ENCODE measurements at regions not wholly inside any gene's neighbourhood (a gene's known extent, or its start where the extent isn't known, plus 50 kb on each side); places are given as distances from the start of the nearest gene placed in this dataset.

DNA sequence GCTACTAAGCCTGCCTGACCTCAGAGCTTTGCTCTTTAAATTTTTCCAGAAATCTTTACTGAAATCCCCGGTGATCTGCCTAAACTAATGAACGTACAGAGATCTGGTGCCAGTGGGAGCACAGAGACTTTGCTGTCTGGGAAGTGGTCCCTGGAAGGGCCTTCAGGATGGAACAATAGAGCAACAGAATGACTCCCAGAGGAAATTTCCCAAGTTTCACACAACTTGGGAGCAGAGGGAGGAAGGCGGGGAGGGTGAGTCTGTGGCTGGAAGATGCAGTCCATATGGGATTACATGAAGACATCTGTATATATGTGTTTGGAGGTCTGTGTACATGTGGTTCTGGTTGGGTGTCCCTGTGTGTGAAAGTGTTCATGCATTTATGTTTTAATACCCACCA, 638.3 kb downstream of the CCDC171 start:
- TF ChIP-seq, protein P1, sequence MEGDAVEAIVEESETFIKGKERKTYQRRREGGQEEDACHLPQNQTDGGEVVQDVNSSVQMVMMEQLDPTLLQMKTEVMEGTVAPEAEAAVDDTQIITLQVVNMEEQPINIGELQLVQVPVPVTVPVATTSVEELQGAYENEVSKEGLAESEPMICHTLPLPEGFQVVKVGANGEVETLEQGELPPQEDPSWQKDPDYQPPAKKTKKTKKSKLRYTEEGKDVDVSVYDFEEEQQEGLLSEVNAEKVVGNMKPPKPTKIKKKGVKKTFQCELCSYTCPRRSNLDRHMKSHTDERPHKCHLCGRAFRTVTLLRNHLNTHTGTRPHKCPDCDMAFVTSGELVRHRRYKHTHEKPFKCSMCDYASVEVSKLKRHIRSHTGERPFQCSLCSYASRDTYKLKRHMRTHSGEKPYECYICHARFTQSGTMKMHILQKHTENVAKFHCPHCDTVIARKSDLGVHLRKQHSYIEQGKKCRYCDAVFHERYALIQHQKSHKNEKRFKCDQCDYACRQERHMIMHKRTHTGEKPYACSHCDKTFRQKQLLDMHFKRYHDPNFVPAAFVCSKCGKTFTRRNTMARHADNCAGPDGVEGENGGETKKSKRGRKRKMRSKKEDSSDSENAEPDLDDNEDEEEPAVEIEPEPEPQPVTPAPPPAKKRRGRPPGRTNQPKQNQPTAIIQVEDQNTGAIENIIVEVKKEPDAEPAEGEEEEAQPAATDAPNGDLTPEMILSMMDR (conservative IDR thresholded peaks at IDR 0.05 in 1 of 2, IDR thresholded peaks at IDR 0.05 in 1 of 2; ENCODE audit: low read depth in 1 of 2, low read length in 2 of 2): no peak
- TF ChIP-seq EZH2 (IDR thresholded peaks at IDR 0.05; ENCODE audit: low read length, missing control alignments): no peak
- no peaks in the 10 kb centered on the region for H3K79me2 ChIP-seq (ENCODE audit: control insufficient read depth, insufficient read depth, low read length)
- H3K27me3 ChIP-seq (ENCODE audit: control insufficient read depth, insufficient read depth, low read length): no peaks in the 10 kb centered on the region
- no peak overlapping the region for H2AFZ ChIP-seq (ENCODE audit: low read length)
- H3K27ac ChIP-seq (ENCODE audit: insufficient read depth, low read length): peak overlapping the region; percentile 7
- no peak overlapping the region for H3K9ac ChIP-seq (ENCODE audit: insufficient read depth, low read length)
- peaks cover 14% of the 10 kb centered on the region for H3K4me1 ChIP-seq (ENCODE audit: control insufficient read depth, extremely low read depth, insufficient read depth, low read length)
- no peak overlapping the region for H3K4me3 ChIP-seq (replicated peaks in 1 of 4; ENCODE audit: control extremely low read depth in 1 of 4, insufficient read depth in 1 of 4, low read depth in 3 of 4, low read length in 4 of 4)
- no peaks in the 10 kb centered on the region for H3K9me3 ChIP-seq (ENCODE audit: control insufficient read depth, insufficient read depth, low read depth, low read length)
- no peaks in the 10 kb centered on the region for H3K36me3 ChIP-seq (ENCODE audit: control insufficient read depth, insufficient read depth, low read length)
- H4K20me1 ChIP-seq (ENCODE audit: control insufficient read depth, extremely low read depth, insufficient read depth, low read length): no peaks in the 10 kb centered on the region
- peak in 1 of 2 donors; percentile 60 for DNase-seq (ENCODE audit: low read depth in 2 of 2)
- H3K4me2 ChIP-seq (ENCODE audit: extremely low read depth, insufficient read depth, low read length): no peak overlapping the region

DNA sequence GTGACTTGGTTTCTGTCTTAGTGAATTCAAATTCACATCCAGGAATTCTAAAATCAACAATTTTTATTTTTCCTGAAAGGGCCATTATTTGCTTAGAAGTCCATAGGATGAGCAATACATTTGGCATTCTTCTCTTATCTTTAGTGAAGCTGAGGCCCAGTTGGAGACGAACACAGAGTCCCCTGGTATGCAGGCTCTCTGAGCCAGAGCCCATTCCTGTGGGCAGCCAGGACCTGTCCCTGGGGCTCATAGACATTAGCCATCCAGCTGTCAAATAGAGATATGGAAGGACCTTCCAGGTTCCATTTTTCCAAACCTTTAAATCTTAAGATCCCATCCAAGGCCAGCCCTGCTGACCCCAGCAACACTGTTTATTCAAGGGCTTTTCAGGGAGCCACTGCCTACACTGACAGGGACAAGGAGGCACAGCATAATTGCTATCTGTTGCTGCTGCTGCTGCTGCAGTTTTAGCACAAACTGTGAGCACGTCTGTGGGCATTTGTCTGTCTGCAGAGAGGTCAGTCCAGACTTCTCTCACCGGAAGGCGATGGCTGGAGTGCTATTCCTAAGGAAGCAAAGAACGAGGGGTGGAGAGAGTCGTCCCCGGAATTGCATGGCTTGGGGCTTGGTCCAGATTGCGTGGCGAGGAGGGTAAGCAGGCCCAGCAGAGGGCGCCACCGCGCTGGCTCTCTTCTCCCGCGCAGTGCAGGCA, 639.0 kb downstream of the CCDC171 start:
- H3K4me2 ChIP-seq (ENCODE audit: extremely low read depth, insufficient read depth, low read length): peak overlapping the region; percentile 83
- no peak overlapping the region for H3K4me3 ChIP-seq (replicated peaks in 1 of 4; ENCODE audit: control extremely low read depth in 1 of 4, insufficient read depth in 1 of 4, low read depth in 3 of 4, low read length in 4 of 4)
- DNase-seq (ENCODE audit: low read depth in 2 of 2): peak; percentile 89 to 97
- TF ChIP-seq EZH2 (IDR thresholded peaks at IDR 0.05; ENCODE audit: low read length, missing control alignments): no peak
- TF ChIP-seq, protein P1 (conservative IDR thresholded peaks at IDR 0.05 in 1 of 2, IDR thresholded peaks at IDR 0.05 in 1 of 2; ENCODE audit: low read depth in 1 of 2, low read length in 2 of 2): peak; percentile 79 to 85
- peak overlapping the region; percentile 52 for H3K27ac ChIP-seq (ENCODE audit: insufficient read depth, low read length)
- H3K27me3 ChIP-seq (ENCODE audit: control insufficient read depth, insufficient read depth, low read length): no peaks in the 10 kb centered on the region
- H3K79me2 ChIP-seq (ENCODE audit: control insufficient read depth, insufficient read depth, low read length): no peaks in the 10 kb centered on the region
- peaks cover 14% of the 10 kb centered on the region for H3K4me1 ChIP-seq (ENCODE audit: control insufficient read depth, extremely low read depth, insufficient read depth, low read length)
- no peaks in the 10 kb centered on the region for H3K9me3 ChIP-seq (ENCODE audit: control insufficient read depth, insufficient read depth, low read depth, low read length)
- H3K36me3 ChIP-seq (ENCODE audit: control insufficient read depth, insufficient read depth, low read length): no peaks in the 10 kb centered on the region
- H3K9ac ChIP-seq (ENCODE audit: insufficient read depth, low read length): no peak overlapping the region
- H2AFZ ChIP-seq (ENCODE audit: low read length): peak overlapping the region; percentile 57
- no peaks in the 10 kb centered on the region for H4K20me1 ChIP-seq (ENCODE audit: control insufficient read depth, extremely low read depth, insufficient read depth, low read length)

DNA sequence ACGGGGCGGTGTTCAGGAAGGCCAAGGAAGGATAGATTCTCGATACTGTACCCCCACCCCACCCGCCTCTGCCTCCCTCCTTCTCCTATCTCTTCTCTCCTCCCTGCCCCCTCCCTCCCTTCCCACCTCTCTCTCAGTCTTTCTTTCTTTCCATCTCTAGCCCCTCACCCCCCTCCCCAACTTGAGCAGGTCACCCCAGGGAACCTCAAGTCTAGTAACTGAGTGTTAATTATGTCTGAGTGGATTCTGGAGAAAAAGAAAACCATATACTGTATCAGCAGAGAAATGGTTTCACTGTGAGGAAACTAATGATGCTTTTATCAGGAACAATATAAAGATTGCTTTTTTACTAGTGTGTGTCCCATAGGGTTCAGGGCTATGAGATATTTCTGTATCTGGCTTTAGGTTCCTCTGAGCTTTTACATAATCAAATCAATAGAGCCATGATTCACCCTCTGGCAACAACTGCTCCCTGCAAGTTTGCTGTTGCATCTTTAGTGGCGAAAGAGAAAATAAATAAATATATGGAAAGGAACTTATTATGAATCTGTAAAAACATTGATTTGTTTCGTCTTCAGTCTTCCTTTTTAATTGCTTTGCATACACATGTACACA, 639.7 kb downstream of the CCDC171 start:
- no peaks in the 10 kb centered on the region for H3K36me3 ChIP-seq (ENCODE audit: control insufficient read depth, insufficient read depth, low read length)
- no peak overlapping the region for H3K9ac ChIP-seq (ENCODE audit: insufficient read depth, low read length)
- H2AFZ ChIP-seq (ENCODE audit: low read length): no peak overlapping the region
- no peaks in the 10 kb centered on the region for H3K9me3 ChIP-seq (ENCODE audit: control insufficient read depth, insufficient read depth, low read depth, low read length)
- peak; percentile 71 to 73 for DNase-seq (ENCODE audit: low read depth in 2 of 2)
- H3K4me2 ChIP-seq (ENCODE audit: extremely low read depth, insufficient read depth, low read length): no peak overlapping the region
- H3K27me3 ChIP-seq (ENCODE audit: control insufficient read depth, insufficient read depth, low read length): no peaks in the 10 kb centered on the region
- H3K4me1 ChIP-seq (ENCODE audit: control insufficient read depth, extremely low read depth, insufficient read depth, low read length): peaks cover 14% of the 10 kb centered on the region
- H3K4me3 ChIP-seq (replicated peaks in 1 of 4; ENCODE audit: control extremely low read depth in 1 of 4, insufficient read depth in 1 of 4, low read depth in 3 of 4, low read length in 4 of 4): no peak overlapping the region
- TF ChIP-seq, protein P1 (conservative IDR thresholded peaks at IDR 0.05 in 1 of 2, IDR thresholded peaks at IDR 0.05 in 1 of 2; ENCODE audit: low read depth in 1 of 2, low read length in 2 of 2): no peak
- no peak for TF ChIP-seq EZH2 (IDR thresholded peaks at IDR 0.05; ENCODE audit: low read length, missing control alignments)
- H4K20me1 ChIP-seq (ENCODE audit: control insufficient read depth, extremely low read depth, insufficient read depth, low read length): no peaks in the 10 kb centered on the region
- peak overlapping the region; percentile 8 for H3K27ac ChIP-seq (ENCODE audit: insufficient read depth, low read length)
- no peaks in the 10 kb centered on the region for H3K79me2 ChIP-seq (ENCODE audit: control insufficient read depth, insufficient read depth, low read length)

All from fibroblast of lung (primary cell).